Esophagus muscularis mucosa (tissue), 3 donors: ENCODE measurements at regions not wholly inside any gene's neighbourhood (a gene's known extent, or its start where the extent isn't known, plus 50 kb on each side); places are given as distances from the start of the nearest gene placed in this dataset.

Experiments used
- CTCF ChIP-seq, 3 experiments: fragments of 200-600 bp in 2 of 3; fragments of 450-650 bp in 1 of 3; sonication (generic) in 2 of 3; IDR thresholded peaks; one replicate each; pipeline ENCODE4 v1.5.1; 2017 to 2019; ENCODE audit warnings: antibody characterized with exemption in 3 of 3, mild to moderate bottlenecking in 2 of 3, moderate library complexity in 1 of 3
- POLR2A ChIP-seq: fragments of 450-650 bp; IDR thresholded peaks from one replicate; pipeline ENCODE4 v1.6.1; 2017; ENCODE audit warnings: antibody characterized with exemption, moderate library complexity, mild to moderate bottlenecking, low read depth

GRCh38 chr20:16864963-16865362, 116.8 kb downstream of the OTOR start:
- TF ChIP-seq CTCF (IDR thresholded peaks at IDR 0.05) (no peak), POLR2A (no peak)
